OCI-LY3 (cell line): ENCODE measurements at regions not wholly inside any gene's neighbourhood (a gene's known extent, or its start where the extent isn't known, plus 50 kb on each side); places are given as distances from the start of the nearest gene placed in this dataset.

Experiments used
- H2AFZ ChIP-seq: fragments of 200-600, 300-600 bp; shearing (Covaris generic); 2 replicates; pipeline ENCODE4 v1.6.0; 2014; ENCODE audit warnings: antibody characterized with exemption, low read depth, low read length
- H3K27ac ChIP-seq: fragments of 200-600, 300-600 bp; sonication (generic); 2 replicates; pipeline ENCODE4 v1.5.1; 2014; ENCODE audit warnings: mild to moderate bottlenecking, low read length, moderate library complexity, mixed read lengths
- H3K27me3 ChIP-seq: fragments of 200-600, 300-600 bp; sonication (generic); 2 replicates; pipeline ENCODE4 v1.6.1; 2014; ENCODE audit warnings: low read depth, low read length, mixed read lengths
- H3K36me3 ChIP-seq: fragments of 200-600, 300-600 bp; sonication (generic); replicated peaks from 2 replicates; pipeline ENCODE3; 2014; ENCODE audit warnings: low read depth, low read length, mixed read lengths
- H3K4me1 ChIP-seq: fragments of 300-600, 200-600 bp; sonication (generic); 2 replicates; pipeline ENCODE4 v1.6.1; 2014; ENCODE audit warnings: low read length, mixed read lengths
- H3K4me2 ChIP-seq: fragments of 200-600, 300-600 bp; sonication (generic); 2 replicates; pipeline ENCODE4 v1.6.1; 2014; ENCODE audit warnings: low read length, mixed read lengths
- H3K4me3 ChIP-seq: fragments of 300-600, 200-600 bp; sonication (generic); 2 replicates; pipeline ENCODE4 v1.5.1; 2014; ENCODE audit warnings: antibody characterized with exemption, mild to moderate bottlenecking, low read length, moderate library complexity
- H3K79me2 ChIP-seq: fragments of 300-600, 200-600 bp; shearing (Covaris generic); 2 replicates; pipeline ENCODE4 v1.6.1; 2014; ENCODE audit warnings: mild to moderate bottlenecking, low read length, mixed read lengths
- H3K9ac ChIP-seq: fragments of 300-600, 200-600 bp; shearing (Covaris generic); 2 replicates; pipeline ENCODE4 v1.6.0; 2014; ENCODE audit warnings: mild to moderate bottlenecking, low read length, moderate library complexity
- H3K9me3 ChIP-seq: fragments of 200-600, 300-600 bp; shearing (Covaris generic); 2 replicates; pipeline ENCODE4 v1.6.1; 2014; ENCODE audit warnings: low read length, mixed read lengths; ENCODE audit not compliant: insufficient read depth
- H4K20me1 ChIP-seq: fragments of 200-600, 300-600 bp; sonication (generic); 2 replicates; pipeline ENCODE4 v1.6.1; 2016; ENCODE audit warnings: low read length, mixed read lengths; ENCODE audit not compliant: insufficient read depth
- EZH2phosphoT487 ChIP-seq: fragments of 200-600 bp; shearing (Covaris generic); IDR thresholded peaks from 2 replicates; pipeline ENCODE4 v1.6.1; 2018; ENCODE audit warnings: antibody characterized with exemption, mixed run types, low read depth
- TF ChIP-seq, protein P1 (sequence below): fragments of 200-600, 300-600 bp; sonication (generic); IDR thresholded peaks from 2 replicates; pipeline ENCODE4 v1.5.1; 2014; ENCODE audit warnings: antibody characterized with exemption, low read length, low read depth

DNA sequence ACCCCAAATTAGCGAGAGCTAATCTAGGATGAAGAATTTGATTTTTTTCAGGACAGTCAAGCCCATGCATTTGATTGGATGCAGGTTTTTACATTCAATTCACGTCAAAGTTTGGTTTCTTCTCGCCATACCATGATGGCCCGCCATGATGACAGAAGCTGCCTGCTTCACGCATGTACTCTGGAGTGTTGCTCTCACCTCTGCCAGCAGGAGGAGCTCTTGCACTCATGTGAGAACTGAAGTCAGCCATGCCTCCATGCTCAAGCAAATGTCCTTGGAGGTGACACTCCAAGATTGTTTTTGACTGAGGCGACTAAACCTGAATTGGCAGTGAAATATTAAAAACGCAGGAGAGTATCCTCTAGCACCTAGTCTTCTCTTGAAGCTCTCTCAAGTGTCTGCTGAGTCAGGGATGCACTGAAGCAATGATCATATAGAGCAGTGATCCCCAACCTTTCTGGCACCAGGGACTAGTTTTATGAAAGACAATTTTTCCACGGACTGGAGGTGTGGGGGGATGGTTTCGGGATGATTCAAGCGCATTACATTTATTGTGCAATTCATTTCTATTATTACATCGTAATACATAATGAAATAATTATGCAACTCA lies 120.9 kb downstream of the SAMMSON start:
- TF ChIP-seq EZH2phosphoT487, result no peak
- TF ChIP-seq, protein P1, sequence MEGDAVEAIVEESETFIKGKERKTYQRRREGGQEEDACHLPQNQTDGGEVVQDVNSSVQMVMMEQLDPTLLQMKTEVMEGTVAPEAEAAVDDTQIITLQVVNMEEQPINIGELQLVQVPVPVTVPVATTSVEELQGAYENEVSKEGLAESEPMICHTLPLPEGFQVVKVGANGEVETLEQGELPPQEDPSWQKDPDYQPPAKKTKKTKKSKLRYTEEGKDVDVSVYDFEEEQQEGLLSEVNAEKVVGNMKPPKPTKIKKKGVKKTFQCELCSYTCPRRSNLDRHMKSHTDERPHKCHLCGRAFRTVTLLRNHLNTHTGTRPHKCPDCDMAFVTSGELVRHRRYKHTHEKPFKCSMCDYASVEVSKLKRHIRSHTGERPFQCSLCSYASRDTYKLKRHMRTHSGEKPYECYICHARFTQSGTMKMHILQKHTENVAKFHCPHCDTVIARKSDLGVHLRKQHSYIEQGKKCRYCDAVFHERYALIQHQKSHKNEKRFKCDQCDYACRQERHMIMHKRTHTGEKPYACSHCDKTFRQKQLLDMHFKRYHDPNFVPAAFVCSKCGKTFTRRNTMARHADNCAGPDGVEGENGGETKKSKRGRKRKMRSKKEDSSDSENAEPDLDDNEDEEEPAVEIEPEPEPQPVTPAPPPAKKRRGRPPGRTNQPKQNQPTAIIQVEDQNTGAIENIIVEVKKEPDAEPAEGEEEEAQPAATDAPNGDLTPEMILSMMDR, result peak; percentile 99
- peak overlapping the region; percentile 82 for H3K4me2 ChIP-seq
- H3K9ac ChIP-seq, result peak overlapping the region; percentile 40; the same call in 1 of the 2 replicates
- peaks cover 8% of the 10 kb centered on the region for H3K4me1 ChIP-seq
- H4K20me1 ChIP-seq, result no peaks in the 10 kb centered on the region
- H3K4me3 ChIP-seq, result peak overlapping the region; percentile 72
- peak overlapping the region; percentile 98 for H2AFZ ChIP-seq
- no peaks in the 10 kb centered on the region for H3K36me3 ChIP-seq
- H3K27ac ChIP-seq, result no peak overlapping the region
- peaks cover 8% of the 10 kb centered on the region; the same call in 1 of the 2 replicates for H3K27me3 ChIP-seq
- H3K9me3 ChIP-seq, result no peaks in the 10 kb centered on the region
- H3K79me2 ChIP-seq, result no peaks in the 10 kb centered on the region

DNA sequence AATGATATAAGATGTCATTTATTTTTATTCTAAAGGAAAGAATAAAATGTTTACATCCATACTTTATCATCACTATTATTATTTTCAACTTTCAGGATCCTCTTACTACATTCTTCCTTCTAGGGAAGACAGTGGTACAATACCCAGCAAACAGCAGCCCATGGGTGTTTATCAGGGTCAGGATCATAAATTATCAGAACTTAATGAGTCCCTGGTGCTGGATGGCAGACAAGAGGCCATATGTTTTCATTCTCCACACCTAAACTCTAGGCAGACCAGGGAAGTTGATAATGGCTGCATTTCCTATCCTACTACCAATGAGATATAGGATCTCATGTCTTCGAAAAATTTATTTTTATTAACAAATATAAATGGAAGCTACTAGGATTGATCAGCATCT lies 127.7 kb downstream of the SAMMSON start:
- Histone ChIP-seq H3K4me3 (no peak overlapping the region), H3K4me2 (no peak overlapping the region), H2AFZ (no peak overlapping the region), H3K36me3 (no peaks in the 10 kb centered on the region), H4K20me1 (no peaks in the 10 kb centered on the region), H3K27ac (no peak overlapping the region), H3K9ac (no peak overlapping the region), H3K9me3 (no peaks in the 10 kb centered on the region), H3K4me1 (no peaks in the 10 kb centered on the region), H3K79me2 (no peaks in the 10 kb centered on the region), H3K27me3 (peaks cover 4% of the 10 kb centered on the region; the same call in 1 of the 2 replicates)
- TF ChIP-seq, protein P1, result no peak
- no peak for TF ChIP-seq EZH2phosphoT487

DNA sequence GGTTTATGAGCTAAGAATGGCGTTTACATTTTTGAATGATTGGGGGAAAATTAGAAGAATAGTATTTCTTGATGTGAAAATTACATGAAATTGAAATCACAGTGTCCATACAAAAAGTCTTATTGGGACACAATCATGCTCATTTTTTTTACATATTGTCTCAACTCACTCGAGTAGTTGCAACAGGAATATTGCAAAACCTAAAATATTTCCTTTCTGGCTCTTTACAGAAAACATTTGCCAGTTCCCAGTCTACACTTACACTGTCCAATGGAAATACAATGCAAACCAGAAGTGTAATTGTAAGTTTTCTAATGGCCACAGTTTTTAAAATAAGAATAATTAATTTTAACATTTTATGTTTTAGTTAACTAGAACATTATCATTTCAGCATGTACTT lies 137.8 kb downstream of the SAMMSON start:
- Histone ChIP-seq H2AFZ (no peak overlapping the region), H3K4me1 (peaks cover 21% of the 10 kb centered on the region), H3K4me3 (no peak overlapping the region), H3K79me2 (no peaks in the 10 kb centered on the region), H3K9ac (no peak overlapping the region), H3K27ac (no peak overlapping the region), H3K36me3 (no peaks in the 10 kb centered on the region), H3K27me3 (no peaks in the 10 kb centered on the region), H3K4me2 (no peak overlapping the region), H3K9me3 (no peaks in the 10 kb centered on the region), H4K20me1 (no peaks in the 10 kb centered on the region)
- TF ChIP-seq, protein P1, result no peak
- no peak for TF ChIP-seq EZH2phosphoT487

DNA sequence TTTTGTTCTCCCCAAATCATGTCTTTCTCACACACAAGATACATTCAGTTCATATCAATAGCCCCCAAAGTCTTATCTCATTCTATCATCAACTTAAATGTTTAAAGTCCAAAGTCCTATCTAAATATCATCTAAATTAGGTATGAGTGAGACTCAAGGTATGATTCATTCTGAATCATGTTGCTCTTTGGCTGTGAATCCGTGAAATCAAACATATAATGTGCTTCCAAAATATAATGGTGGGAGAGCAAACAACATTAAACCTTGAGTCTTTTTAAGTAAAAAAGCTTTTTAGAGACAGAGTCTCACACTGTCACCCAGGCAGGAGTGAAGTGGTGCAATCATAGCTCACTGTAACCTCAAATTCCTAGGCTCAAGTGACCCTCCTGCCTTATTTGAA lies 139.1 kb downstream of the SAMMSON start:
- Histone ChIP-seq H3K36me3 (no peaks in the 10 kb centered on the region), H2AFZ (no peak overlapping the region), H3K27me3 (no peaks in the 10 kb centered on the region), H3K27ac (no peak overlapping the region), H3K4me2 (no peak overlapping the region), H3K4me3 (no peak overlapping the region), H3K4me1 (peaks cover 21% of the 10 kb centered on the region), H4K20me1 (no peaks in the 10 kb centered on the region), H3K79me2 (no peaks in the 10 kb centered on the region), H3K9me3 (no peaks in the 10 kb centered on the region), H3K9ac (no peak overlapping the region)
- no peak for TF ChIP-seq EZH2phosphoT487
- TF ChIP-seq, protein P1, result no peak
